ENCODE measurements at regions not wholly inside any gene's neighbourhood (a gene's known extent, or its start where the extent isn't known, plus 50 kb on each side); places are given as distances from the start of the nearest gene placed in this dataset.

DNA sequence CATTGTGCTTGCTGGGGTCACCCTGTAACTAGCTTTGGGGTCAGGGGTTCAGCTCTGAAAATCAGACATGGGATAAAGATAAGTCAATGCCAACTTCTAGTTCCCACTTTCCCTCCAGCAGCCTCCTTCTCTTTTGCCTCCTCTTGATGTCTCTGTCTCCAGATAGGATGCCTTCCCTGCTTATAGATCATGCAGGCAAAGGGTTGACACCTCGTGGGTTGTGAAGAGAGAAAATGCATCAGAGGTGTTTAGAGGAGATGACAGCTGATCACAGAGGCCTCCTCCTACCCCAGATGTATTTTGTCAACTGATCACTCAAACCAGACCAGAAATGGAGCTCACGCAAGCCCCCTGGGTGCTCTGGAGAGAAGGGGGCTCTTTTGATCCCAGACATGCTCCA is 337.8 kb downstream of the BUD13 start:
- no peak for TF ChIP-seq CTCF (IDR thresholded peaks at IDR 0.05; ENCODE audit: low read depth, low read length, poor library complexity, severe bottlenecking)
- TF ChIP-seq EZH2phosphoT487 (IDR thresholded peaks at IDR 0.05; ENCODE audit: borderline replicate concordance, low read length), result no peak

Measured in DOHH2 (cell line).